ENCODE measurements at regions not wholly inside any gene's neighbourhood (a gene's known extent, or its start where the extent isn't known, plus 50 kb on each side); places are given as distances from the start of the nearest gene placed in this dataset.

DNA sequence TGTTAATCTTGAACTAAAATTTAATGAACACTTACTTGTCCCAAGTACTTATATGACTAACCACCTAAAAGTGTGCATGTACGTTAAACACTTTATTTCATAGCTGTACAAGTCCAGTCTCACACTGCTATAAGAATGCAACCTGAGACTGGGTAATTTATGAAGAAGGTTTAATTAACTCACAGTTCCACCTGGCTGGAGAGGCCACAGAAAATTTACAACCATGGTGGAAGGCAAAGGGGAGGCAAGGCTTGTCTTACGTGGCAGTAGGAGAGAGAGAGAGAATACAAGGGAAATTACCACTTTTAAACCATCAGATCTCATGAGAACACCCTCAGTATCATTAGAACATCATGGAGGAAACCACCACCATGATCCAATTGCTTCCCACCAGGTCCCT is 748.7 kb upstream of the HS3ST1 start:
- no peak for DNase-seq (ENCODE audit: low read depth)
- no peak for TF ChIP-seq CTCF (IDR thresholded peaks at IDR 0.05; ENCODE audit: control insufficient read depth, insufficient read depth, low read depth, low read length, missing control alignments)
- H3K4me3 ChIP-seq (ENCODE audit: control insufficient read depth, low read depth, low read length) = no peak overlapping the region

GRCh38 chr4:12173496-12173895 is 744.8 kb upstream of the HS3ST1 start:
- H3K4me3 ChIP-seq (ENCODE audit: control insufficient read depth, low read depth, low read length) = no peak overlapping the region
- TF ChIP-seq CTCF (IDR thresholded peaks at IDR 0.05; ENCODE audit: control insufficient read depth, insufficient read depth, low read depth, low read length, missing control alignments) = no peak
- DNase-seq (ENCODE audit: low read depth) = no peak

- no peak for DNase-seq (ENCODE audit: low read depth)
- no peak overlapping the region for H3K4me3 ChIP-seq (ENCODE audit: control insufficient read depth, low read depth, low read length)
- no peak for TF ChIP-seq CTCF (IDR thresholded peaks at IDR 0.05; ENCODE audit: control insufficient read depth, insufficient read depth, low read depth, low read length, missing control alignments)
These were observed 743.7 kb upstream of the HS3ST1 start for GRCh38 chr4:12172198-12172973.

DNA sequence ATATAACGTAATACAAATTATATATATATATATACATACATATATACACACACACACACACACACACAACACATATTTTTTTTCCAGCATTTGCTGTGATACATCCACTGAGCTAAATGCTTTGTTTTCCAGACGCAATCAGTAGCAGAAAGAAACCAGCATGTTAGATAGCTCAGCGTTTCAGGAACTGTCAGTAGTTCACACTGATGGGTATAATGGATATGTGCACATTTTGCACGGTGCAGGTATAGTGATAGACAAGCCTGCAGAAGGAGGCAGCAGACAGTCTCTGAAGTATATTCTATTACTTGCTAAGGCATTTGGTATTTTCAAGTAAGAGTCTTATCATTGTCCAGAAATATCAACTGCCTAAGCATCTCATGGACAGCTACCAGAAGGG is 741.6 kb upstream of the HS3ST1 start:
- no peak for TF ChIP-seq CTCF (IDR thresholded peaks at IDR 0.05; ENCODE audit: control insufficient read depth, insufficient read depth, low read depth, low read length, missing control alignments)
- H3K4me3 ChIP-seq (ENCODE audit: control insufficient read depth, low read depth, low read length) = no peak overlapping the region
- DNase-seq (ENCODE audit: low read depth) = no peak

GRCh38 chr4:12165616-12166015 is 736.9 kb upstream of the HS3ST1 start:
- no peak for DNase-seq (ENCODE audit: low read depth)
- TF ChIP-seq CTCF (IDR thresholded peaks at IDR 0.05; ENCODE audit: control insufficient read depth, insufficient read depth, low read depth, low read length, missing control alignments) = no peak
- no peak overlapping the region for H3K4me3 ChIP-seq (ENCODE audit: control insufficient read depth, low read depth, low read length)

DNA sequence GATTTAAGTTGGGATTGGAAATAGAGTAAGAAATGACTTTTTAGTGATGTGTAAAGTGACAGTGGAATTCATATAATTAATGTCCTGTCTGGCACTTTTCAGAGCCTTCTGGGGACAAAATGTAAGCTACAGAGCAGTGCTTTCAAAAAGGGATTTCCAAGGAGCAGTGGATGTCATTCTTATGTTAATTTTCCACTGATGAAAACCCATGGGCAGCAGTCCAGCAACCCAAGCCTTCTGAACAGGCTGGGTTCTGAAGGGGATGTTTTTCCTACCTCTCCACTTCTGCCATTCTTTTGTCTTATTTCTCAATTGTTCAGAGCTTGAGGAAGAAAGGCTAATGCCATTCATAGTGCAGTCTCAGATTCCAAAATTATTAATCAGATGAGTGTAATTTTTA is 717.6 kb upstream of the HS3ST1 start:
- H3K4me3 ChIP-seq (ENCODE audit: control insufficient read depth, low read depth, low read length) = no peak overlapping the region
- DNase-seq (ENCODE audit: low read depth) = no peak
- no peak for TF ChIP-seq CTCF (IDR thresholded peaks at IDR 0.05; ENCODE audit: control insufficient read depth, insufficient read depth, low read depth, low read length, missing control alignments)
